Activated CD8-positive, alpha-beta memory T cell treated with anti-CD3 and anti-CD28 coated beads, Interleukin-2, amount 10 ng/mL, durations not matched to agents 7 days and 5 days (primary cell): ENCODE measurements at regions not wholly inside any gene's neighbourhood (a gene's known extent, or its start where the extent isn't known, plus 50 kb on each side); places are given as distances from the start of the nearest gene placed in this dataset.
"Not testable (repeated sequence)": the region's sequence is repeated elsewhere in the genome, so short reads cannot be mapped to it uniquely, and the experiment has no call there.

Experiments used
- ATAC-seq: fragments of 150-1000 bp; cut with Tn5 transposase; one replicate; pipeline ENCODE4 v1.10.0; 2021; ENCODE audit warnings: moderate library complexity
- CTCF ChIA-PET: fragments of 350-600 bp; sonication (Branson Sonifier 250); formaldehyde crosslinking; loops from one replicate; lab custom pipeline; 2021; ENCODE audit warnings: antibody characterized with exemption; lab: Charles Lee
- DNase-seq: peaks from one replicate; pipeline ENCODE4 v3.0.0-alpha.2; 2020
- H3K27ac Mint-ChIP-seq: one replicate; pipeline ENCODE4 v1.8.0; 2021; ENCODE audit warnings: mild to moderate bottlenecking, mixed read lengths
- H3K27me3 Mint-ChIP-seq: one replicate; pipeline ENCODE4 v1.8.0; 2021; ENCODE audit warnings: mixed read lengths
- H3K36me3 Mint-ChIP-seq: one replicate; pipeline ENCODE4 v1.8.0; 2021; ENCODE audit warnings: mild to moderate bottlenecking, mixed read lengths
- H3K4me1 Mint-ChIP-seq: one replicate; pipeline ENCODE4 v1.8.0; 2021; ENCODE audit warnings: mixed read lengths
- H3K4me3 Mint-ChIP-seq: one replicate; pipeline ENCODE4 v1.8.0; 2021; ENCODE audit warnings: mild to moderate bottlenecking, moderate library complexity, mixed read lengths
- H3K9me3 Mint-ChIP-seq: one replicate; pipeline ENCODE4 v1.8.0; 2022; ENCODE audit warnings: low read depth, mixed read lengths

DNA sequence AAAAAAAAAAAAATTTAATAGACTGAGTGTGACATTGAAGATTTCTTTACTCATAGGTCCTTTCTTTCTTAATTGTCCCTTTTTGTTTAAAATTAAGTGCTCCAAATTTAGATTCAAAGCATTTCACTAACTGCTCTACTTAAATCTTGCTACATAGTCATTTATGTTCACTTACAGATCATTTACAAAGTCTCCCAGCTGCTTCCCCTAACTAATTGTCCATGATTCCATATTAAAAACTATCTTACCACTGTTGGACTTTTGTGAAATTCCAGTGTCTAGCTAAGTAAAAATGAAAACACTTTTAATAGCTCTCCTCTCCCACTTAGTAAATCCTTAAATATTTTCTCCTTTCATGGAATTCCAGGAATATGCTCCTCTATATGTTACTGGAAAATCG, 850.5 kb downstream of the NR2F1-AS1 start:
- DNase-seq (no peak), ATAC-seq (no peak)
- H3K4me3 Mint-ChIP-seq: no peak overlapping the region
- H3K36me3 Mint-ChIP-seq: no peaks in the 10 kb centered on the region
- CTCF ChIA-PET: no interaction called here
- no peaks in the 10 kb centered on the region for H3K4me1 Mint-ChIP-seq
- H3K27me3 Mint-ChIP-seq: no peaks in the 10 kb centered on the region
- peaks cover 3% of the 10 kb centered on the region for H3K9me3 Mint-ChIP-seq
- no peak overlapping the region for H3K27ac Mint-ChIP-seq

DNA sequence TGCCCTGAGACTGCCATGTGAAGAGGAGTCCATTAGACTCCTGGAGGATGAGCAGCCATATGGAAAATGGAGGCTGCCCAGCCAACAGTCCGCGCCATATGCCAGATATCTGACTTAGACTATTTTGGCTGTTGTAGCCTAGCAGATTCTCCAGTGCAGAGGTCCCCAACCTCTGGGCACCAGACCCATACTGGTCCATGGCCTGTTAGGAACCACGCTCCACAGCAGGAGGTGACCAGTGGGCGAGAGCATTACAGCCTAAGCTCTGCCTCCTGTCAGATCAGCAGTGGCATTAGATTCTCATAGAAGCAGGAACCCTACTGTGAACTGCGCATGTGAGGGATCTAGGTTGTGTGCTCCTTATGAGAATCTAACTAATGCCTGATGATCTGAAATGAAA, 851.9 kb downstream of the NR2F1-AS1 start:
- Mint-ChIP-seq H3K36me3 (no peaks in the 10 kb centered on the region), H3K4me3 (no peak overlapping the region), H3K27me3 (no peaks in the 10 kb centered on the region), H3K27ac (no peak overlapping the region), H3K4me1 (no peaks in the 10 kb centered on the region), H3K9me3 (no peaks in the 10 kb centered on the region)
- DNase-seq: no peak
- ATAC-seq: no peak
- CTCF ChIA-PET: no interaction called here

DNA sequence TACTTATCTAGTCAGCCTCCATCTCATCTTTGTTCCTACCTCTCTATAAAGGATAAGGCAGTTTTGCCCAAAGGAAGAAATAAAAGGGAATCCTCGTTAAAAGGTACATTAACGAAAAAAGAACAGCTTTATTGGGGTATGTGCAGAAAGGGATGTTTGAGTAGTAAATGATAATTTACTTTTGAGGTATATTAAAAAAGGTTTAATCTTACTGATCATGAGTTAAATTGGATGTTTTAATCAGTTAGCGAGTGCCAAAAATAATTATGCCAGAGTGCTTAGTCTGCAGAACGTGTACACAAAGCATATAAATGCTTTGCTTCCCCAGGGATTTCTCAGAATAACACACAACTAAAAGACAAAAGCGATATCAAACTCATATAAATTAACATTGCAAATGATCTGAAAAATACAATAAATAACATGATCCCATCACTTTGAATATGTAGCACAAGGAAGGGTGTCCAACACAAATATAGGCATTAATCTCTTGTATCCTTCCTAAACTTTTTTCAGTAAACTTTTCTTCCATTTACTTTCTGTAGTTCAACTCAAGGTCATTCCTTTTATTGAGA, 865.0 kb downstream of the NR2F1-AS1 start:
- CTCF ChIA-PET: no interaction called here
- H3K36me3 Mint-ChIP-seq: peaks cover 1% of the 10 kb centered on the region
- H3K9me3 Mint-ChIP-seq: no peaks in the 10 kb centered on the region
- ATAC-seq (no peak), DNase-seq (no peak)
- H3K27ac Mint-ChIP-seq: no peak overlapping the region
- H3K27me3 Mint-ChIP-seq: no peaks in the 10 kb centered on the region
- no peaks in the 10 kb centered on the region for H3K4me1 Mint-ChIP-seq
- no peak overlapping the region for H3K4me3 Mint-ChIP-seq

DNA sequence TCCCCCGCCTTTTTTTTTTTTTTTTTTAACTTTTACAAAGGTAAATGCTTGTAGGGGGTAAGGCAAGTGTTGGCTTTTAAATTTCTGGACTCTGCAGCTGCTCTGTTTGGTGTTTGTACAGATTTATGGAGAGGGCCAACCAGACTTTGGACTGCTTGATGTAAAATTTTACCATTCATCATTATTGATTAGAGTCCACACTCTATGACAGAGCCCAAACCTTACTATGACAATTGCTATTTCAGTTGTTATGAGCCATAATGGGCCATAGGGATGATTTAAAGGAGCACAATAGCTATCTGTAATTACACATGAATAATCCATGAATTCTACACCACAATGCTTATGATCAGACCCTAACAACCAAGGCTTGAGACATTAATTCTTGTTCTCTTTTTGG, 867.2 kb downstream of the NR2F1-AS1 start:
- H3K4me3 Mint-ChIP-seq: no peak overlapping the region
- no peak overlapping the region for H3K27ac Mint-ChIP-seq
- ATAC-seq: no peak
- peaks cover under 1% of the 10 kb centered on the region for H3K9me3 Mint-ChIP-seq
- H3K27me3 Mint-ChIP-seq: no peaks in the 10 kb centered on the region
- DNase-seq: no peak
- H3K4me1 Mint-ChIP-seq: no peaks in the 10 kb centered on the region
- CTCF ChIA-PET: no interaction called here
- H3K36me3 Mint-ChIP-seq: peaks cover 1% of the 10 kb centered on the region

DNA sequence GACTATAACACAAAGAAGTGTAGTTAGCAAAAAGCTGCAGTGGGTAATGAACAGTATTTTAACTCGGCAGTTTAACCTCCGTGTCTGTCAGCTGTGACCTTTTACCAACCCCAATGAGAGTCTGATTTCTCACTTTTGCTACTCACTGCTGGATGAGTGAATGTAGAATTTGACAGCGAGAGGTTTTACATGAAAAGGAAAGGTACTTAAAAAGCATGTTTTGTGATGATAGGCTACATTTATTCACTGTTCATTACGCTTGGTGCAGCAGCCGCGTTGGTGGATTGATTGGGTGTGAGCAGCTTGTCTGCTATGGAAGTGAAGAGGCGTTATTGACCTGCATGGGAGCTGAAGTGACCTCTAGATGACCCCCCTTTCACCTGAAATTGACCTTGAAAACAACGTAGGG, 867.7 kb downstream of the NR2F1-AS1 start:
- H3K9me3 Mint-ChIP-seq: peaks cover 4% of the 10 kb centered on the region
- ATAC-seq (no peak), DNase-seq (no peak)
- H3K4me1 Mint-ChIP-seq: no peaks in the 10 kb centered on the region
- peaks cover 1% of the 10 kb centered on the region for H3K36me3 Mint-ChIP-seq
- CTCF ChIA-PET: no interaction called here
- no peak overlapping the region for H3K4me3 Mint-ChIP-seq
- no peak overlapping the region for H3K27ac Mint-ChIP-seq
- no peaks in the 10 kb centered on the region for H3K27me3 Mint-ChIP-seq

DNA sequence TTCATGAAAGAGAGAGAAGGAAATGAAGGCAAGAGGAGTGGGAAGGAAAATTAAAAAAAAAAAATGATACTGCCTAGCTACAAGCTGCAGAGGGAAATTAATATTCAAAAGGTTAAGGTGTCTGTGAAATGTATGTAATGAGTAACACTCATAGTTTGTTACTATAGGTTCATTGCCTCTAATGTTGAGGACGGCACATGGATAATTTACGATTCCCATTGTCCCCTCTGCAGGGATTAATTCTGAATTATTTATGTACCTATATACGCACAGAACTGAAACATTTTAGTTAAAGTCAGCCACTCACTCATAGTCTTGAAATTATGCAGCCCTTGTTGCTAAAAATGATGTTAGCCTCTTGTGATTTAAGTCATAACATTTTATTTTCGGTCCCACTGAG, 869.1 kb downstream of the NR2F1-AS1 start:
- no peak overlapping the region for H3K27ac Mint-ChIP-seq
- no peaks in the 10 kb centered on the region for H3K27me3 Mint-ChIP-seq
- peaks cover 4% of the 10 kb centered on the region for H3K9me3 Mint-ChIP-seq
- no peak overlapping the region for H3K4me3 Mint-ChIP-seq
- ATAC-seq (no peak), DNase-seq (no peak)
- CTCF ChIA-PET: no interaction called here
- peaks cover 1% of the 10 kb centered on the region for H3K36me3 Mint-ChIP-seq
- H3K4me1 Mint-ChIP-seq: no peaks in the 10 kb centered on the region

DNA sequence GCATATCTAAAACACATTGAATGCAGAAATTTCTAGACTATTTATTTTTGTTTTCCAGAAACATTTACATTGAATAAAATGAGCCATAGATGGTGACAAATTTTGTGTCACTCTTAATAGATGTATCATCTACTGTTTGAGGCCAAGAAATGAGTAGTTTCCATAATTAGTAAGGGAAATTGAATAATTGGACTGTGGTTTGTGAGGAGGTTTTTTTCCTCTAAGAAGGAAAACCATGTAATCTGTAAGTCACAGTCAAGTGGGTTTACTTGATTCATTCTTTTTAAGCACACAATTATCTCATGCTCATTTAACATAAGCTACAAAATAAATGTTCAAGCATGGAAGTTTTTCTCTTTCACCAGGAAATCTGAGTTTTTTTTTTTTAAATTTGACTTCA, 876.4 kb downstream of the NR2F1-AS1 start:
- Mint-ChIP-seq H3K9me3 (peaks cover 4% of the 10 kb centered on the region), H3K4me1 (no peaks in the 10 kb centered on the region), H3K4me3 (no peak overlapping the region), H3K27ac (no peak overlapping the region), H3K27me3 (no peaks in the 10 kb centered on the region), H3K36me3 (no peaks in the 10 kb centered on the region)
- no peak for ATAC-seq
- no peak for DNase-seq
- CTCF ChIA-PET: no interaction called here

DNA sequence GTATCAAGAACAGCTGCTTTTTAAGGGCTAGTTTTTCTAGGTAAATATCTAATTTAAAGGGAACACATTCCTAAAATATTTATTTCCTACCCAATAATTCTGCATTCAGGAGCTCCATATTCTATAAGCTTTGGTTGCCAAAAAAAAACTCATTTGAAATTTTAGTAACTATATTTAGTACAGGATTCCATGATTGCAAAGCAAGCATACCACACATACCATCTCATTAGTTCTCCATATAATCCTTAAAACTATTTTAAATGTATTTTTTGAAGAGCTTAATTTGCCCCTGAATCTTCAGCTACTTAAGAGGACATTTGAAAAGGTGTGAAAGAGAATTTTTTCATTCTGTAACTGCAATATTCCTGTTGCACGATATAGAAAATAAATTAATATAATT, 877.0 kb downstream of the NR2F1-AS1 start:
- peaks cover 4% of the 10 kb centered on the region for H3K9me3 Mint-ChIP-seq
- no peaks in the 10 kb centered on the region for H3K27me3 Mint-ChIP-seq
- ATAC-seq (no peak), DNase-seq (no peak)
- CTCF ChIA-PET: no interaction called here
- no peaks in the 10 kb centered on the region for H3K4me1 Mint-ChIP-seq
- no peak overlapping the region for H3K27ac Mint-ChIP-seq
- H3K36me3 Mint-ChIP-seq: no peaks in the 10 kb centered on the region
- H3K4me3 Mint-ChIP-seq: no peak overlapping the region

DNA sequence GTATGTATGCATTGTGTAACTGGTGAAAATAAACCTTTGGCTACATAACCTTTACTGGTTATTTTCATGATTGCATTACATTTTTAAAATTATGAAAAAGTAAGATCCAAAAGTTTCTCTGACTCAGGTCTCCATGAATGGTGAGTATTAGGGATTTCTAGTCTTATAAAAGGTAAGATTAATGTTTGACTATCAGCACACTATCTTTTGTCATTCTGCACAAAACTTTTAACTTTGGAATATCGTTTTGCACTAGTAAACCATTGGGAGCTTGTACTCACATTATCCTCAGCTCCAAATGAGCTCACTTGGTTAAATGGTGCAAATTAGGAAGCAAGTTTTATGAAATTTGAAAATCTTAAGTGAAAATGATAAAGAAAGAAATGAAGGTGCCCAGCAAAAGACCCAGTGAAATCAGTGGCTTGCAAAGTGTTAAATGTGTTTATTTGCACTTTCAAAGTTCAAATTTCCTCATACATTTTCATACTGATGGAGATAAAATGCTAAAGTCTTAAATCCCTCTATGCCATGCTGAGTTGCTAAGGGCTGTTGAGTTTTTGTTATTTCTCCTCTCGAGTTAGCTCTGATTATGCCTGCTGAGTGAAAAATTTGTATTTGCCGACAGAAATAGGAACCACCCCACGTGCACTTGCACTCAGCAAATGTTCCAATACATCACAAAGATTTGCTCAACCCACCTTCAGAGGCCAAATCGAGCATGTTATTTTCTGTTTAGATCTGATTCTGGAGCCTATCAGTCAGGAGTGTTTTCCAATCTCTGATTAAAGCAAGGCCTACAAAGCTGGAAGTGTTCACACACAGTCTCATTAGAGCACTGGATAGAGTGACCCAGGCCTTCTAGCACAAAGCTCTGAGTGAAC, 885.7 kb downstream of the NR2F1-AS1 start:
- CTCF ChIA-PET: no interaction called here
- no peak for DNase-seq
- H3K27ac Mint-ChIP-seq: no peak overlapping the region
- H3K27me3 Mint-ChIP-seq: no peaks in the 10 kb centered on the region
- ATAC-seq: no peak
- no peaks in the 10 kb centered on the region for H3K9me3 Mint-ChIP-seq
- H3K4me3 Mint-ChIP-seq: no peak overlapping the region
- H3K4me1 Mint-ChIP-seq: no peaks in the 10 kb centered on the region
- H3K36me3 Mint-ChIP-seq: no peaks in the 10 kb centered on the region

DNA sequence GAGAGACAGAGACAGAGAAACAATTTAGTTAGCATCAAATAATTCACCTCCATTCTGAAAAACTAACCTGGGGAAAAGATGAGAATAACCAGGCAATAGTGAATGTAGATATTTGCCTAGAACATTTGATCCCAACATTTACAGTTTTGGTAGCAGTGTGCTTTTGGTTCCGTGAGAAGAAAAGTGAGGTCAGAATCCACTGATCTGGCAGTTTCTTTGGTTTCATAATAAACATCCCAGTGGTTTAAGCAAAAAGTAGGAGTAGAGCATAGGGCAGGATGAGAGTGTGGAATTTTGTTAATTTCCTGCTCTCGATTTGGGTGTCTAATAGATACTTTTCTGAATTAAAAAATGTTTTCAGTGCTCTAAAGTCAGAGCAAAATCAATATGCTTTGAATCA, 887.0 kb downstream of the NR2F1-AS1 start:
- Mint-ChIP-seq H3K27ac (no peak overlapping the region), H3K36me3 (no peaks in the 10 kb centered on the region), H3K9me3 (peaks cover 7% of the 10 kb centered on the region), H3K27me3 (no peaks in the 10 kb centered on the region), H3K4me1 (no peaks in the 10 kb centered on the region), H3K4me3 (no peak overlapping the region)
- ATAC-seq (no peak), DNase-seq (no peak)
- CTCF ChIA-PET: no interaction called here

DNA sequence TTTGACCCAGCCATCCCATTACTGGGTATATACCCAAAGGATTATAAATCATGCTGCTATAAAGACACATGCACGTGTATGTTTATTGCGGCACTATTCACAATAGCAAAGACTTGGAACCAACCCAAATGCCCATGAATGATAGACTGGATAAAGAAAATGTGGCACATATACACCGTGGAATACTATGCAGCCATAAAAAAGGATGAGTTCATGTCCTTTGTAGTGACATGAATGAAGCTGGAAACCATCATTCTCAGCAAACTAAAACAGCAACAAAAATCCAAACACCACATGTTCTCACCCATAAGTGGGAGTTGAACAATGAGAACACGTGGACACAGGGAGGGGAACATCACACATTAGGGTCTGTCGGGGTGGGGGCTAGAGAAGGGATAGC, 889.1 kb downstream of the NR2F1-AS1 start:
- H3K27ac Mint-ChIP-seq, H3K36me3 Mint-ChIP-seq: not testable (repeated sequence)

DNA sequence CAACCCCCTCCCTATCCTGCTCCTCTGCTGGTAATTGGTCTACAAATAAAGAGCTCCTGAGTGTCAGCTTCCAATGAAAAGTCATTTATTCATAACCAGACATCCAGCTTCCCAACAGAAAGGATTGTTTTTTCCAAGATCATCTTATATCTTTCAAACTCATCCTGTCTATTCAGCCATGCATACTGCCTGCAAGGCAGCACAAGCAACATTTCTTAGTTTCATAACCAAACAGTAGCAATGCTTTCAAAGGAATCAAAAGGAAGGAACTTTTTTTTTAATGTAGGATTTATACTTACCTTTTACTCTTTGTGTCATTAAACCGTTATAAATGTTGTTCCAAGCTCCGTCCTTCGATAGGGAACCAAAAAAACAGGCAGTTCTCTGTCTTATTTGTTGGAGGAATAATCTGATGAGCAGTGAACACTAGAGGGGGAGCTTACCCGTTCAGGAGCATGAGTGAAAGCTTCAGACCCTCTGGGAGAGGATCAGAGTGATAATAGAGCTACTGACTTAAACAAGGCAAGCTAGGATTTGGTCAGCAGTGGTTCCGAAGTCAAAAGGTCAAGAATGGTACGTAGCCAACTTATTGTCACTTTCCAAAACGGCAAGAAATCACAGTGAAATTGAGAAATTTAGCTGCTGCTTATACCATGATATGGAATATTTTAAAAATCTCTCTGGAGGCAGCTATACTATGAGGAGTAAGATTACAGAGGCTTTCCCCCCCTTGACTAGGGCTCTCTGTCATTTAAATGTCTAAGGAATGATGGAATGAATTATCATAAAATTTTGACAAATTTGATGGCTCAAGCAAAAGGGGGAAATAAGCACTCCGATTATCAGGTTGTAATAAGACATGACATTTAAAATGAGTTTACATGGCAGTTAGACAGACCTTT, 892.9 kb downstream of the NR2F1-AS1 start:
- peaks cover 17% of the 10 kb centered on the region for H3K9me3 Mint-ChIP-seq
- CTCF ChIA-PET: no interaction called here
- no peak overlapping the region for H3K4me3 Mint-ChIP-seq
- H3K36me3 Mint-ChIP-seq: no peaks in the 10 kb centered on the region
- no peaks in the 10 kb centered on the region for H3K4me1 Mint-ChIP-seq
- H3K27me3 Mint-ChIP-seq: no peaks in the 10 kb centered on the region
- ATAC-seq (no peak), DNase-seq (no peak)
- H3K27ac Mint-ChIP-seq: no peak overlapping the region

More for the DNA sequence above, 889.1 kb downstream of the NR2F1-AS1 start:
- CTCF ChIA-PET, H3K27me3 Mint-ChIP-seq, H3K9me3 Mint-ChIP-seq, ATAC-seq, H3K4me3 Mint-ChIP-seq, DNase-seq, H3K4me1 Mint-ChIP-seq: not testable (repeated sequence)

DNA sequence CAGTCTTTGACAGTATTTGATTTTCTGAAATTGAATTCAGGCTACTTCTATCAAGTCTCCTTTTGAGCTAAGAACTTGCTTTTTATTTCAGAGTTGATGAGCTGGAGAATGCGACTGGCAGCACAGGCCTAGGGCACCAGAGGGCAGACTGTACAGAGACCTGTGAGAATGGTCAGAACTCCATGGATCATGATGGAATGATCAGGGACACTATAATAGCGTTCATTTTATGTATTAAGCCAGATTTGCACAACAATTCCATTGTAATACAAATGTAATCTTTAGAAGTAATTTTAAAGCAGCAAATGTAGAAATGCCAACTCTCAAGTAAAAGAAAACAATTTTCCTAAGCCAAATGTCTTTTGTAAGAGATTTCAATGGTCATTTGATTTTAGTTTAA, 902.4 kb downstream of the NR2F1-AS1 start:
- ATAC-seq: no peak
- Mint-ChIP-seq H3K27ac (no peak overlapping the region), H3K4me3 (no peak overlapping the region), H3K4me1 (no peaks in the 10 kb centered on the region), H3K36me3 (no peaks in the 10 kb centered on the region), H3K27me3 (no peaks in the 10 kb centered on the region), H3K9me3 (peaks cover 4% of the 10 kb centered on the region)
- CTCF ChIA-PET: no interaction called here
- no peak for DNase-seq
